HG03039 (cell line): ENCODE measurements at regions not wholly inside any gene's neighbourhood (a gene's known extent, or its start where the extent isn't known, plus 50 kb on each side); places are given as distances from the start of the nearest gene placed in this dataset.
A peak's percentile ranks its signal among the peaks of the same experiment; 100 is the strongest.
"Not testable (repeated sequence)": the region's sequence is repeated elsewhere in the genome, so short reads cannot be mapped to it uniquely, and the experiment has no call there.

Experiments used
- ATAC-seq: cut with Tn5 transposase; IDR thresholded peaks from one replicate; pipeline ENCODE4 v1.9.1; 2021; ENCODE audit warnings: mild to moderate bottlenecking, moderate library complexity; ENCODE audit not compliant: unreplicated experiment

DNA sequence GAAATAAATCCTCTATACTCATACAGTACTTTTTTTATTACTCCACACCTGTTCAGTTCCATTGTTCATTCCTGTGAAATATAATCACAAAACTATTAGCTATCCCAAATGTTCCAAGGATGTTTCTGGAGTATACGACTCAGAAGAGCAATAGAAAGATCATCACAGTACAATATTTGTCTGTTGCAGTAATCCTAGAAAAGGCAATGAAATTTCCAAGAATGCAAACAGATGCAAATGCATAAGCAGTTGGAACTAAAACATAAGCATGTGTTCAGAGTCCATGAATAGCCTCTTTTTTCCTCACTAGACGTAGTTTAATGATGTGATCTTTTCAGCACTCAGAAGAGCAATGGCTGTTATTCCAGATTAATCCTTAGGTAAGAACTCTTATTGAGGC lies 55.2 kb downstream of the RTL3 start:
- ATAC-seq: no peak

DNA sequence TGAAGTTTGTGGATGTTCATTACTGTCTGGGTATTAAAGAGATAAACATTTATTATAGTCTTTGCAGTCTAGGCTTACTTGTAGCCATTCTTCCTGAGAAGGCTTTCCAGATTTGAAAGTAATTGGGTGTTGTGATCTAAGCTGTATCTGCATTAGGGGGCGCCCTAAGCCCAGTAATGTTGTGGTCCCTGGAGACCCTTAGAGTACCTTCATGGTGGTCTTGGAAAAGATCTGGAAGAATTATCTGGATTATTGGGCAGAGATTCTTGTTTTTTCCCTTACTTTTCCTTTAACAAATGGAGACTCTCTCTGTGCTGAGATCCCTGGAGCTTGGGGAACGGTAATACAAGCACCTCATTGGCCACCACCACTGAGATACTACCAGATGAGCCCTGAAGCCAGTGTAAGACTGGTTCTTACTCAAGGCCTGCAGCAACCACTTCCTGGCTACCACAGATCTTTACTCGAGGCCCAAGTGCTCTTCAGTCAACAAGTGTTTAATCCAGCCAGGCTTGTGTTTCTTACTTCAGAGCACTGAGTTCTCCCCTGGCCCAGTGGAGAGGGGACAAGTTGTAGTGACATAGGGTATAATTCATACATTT lies 63.1 kb downstream of the RTL3 start:
- ATAC-seq: no peak

DNA sequence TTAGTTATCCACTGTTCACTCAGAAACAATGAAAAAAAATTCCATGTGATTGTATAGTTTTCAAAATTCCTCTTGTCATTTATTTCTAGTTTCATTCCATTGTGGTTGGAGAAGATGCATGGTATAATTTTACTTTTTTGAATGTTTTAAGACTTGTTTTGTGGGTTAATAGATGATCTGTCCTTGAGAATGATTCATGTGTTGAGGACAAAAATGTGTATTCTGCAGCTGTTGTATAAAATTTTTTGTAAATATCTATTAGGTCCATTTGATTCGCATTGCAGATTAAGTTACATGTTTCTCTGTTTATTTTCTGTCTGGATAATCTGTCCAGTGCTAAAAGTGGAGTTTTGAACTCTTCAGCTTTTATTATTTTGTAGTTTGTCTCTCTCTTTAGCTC lies 65.4 kb downstream of the RTL3 start:
- ATAC-seq: no peak

DNA sequence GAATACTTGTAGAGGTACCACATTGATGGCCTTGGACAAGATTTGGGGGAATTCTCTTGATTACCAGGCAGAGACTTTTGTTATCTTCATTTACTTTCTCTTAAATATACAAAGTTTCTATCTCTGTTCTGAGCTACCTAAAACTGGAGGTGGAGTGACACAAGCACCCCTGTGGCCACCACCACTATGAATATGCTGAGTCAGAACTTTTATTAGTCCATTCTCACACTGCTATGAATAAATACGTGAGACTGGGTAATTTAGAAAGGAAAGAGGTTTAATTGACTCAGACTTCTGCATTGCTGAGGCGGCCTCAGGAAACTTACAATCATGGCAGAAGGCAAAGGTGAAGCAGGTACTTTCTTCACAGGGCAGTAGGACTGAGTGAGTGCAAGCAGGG lies 67.1 kb downstream of the RTL3 start:
- no peak for ATAC-seq

DNA sequence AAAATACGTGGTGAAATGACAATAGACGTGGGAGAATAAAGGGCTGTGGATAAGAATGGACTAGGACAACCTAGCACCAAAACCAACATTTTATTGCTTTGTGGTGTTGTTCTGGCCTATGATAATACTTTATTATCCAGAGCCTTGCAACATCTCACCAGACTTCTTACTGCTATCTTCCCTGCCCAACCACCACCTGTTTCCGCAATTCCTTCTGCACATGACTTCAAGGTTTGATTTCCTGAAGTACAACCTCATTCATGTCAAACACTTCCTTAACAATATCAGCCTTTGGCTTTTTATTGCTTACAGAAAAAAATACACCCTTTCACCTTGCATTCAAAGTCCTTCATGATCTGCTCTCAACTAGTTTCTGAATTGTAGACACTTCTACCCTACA lies 84.8 kb downstream of the RTL3 start:
- ATAC-seq: no peak

DNA sequence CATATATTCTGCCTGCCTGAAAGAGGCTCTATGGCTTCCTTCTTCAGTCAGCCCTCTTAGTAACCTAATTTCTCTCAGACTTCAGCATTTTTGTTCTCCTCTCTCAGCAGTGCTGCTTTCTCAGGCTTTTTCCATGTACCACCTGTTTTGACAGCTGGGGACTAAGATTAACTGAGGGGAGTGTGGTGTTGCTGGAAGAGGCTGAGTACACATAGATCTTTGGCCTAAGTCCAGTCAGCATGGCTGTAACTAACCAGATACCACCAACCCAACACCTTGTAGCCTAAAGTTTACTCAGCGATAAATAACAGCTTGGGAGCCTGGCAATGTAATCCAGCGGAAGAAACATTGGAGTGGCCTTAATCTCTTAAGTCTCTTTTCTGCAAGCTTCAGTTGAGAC lies 85.5 kb downstream of the RTL3 start:
- ATAC-seq: no peak

DNA sequence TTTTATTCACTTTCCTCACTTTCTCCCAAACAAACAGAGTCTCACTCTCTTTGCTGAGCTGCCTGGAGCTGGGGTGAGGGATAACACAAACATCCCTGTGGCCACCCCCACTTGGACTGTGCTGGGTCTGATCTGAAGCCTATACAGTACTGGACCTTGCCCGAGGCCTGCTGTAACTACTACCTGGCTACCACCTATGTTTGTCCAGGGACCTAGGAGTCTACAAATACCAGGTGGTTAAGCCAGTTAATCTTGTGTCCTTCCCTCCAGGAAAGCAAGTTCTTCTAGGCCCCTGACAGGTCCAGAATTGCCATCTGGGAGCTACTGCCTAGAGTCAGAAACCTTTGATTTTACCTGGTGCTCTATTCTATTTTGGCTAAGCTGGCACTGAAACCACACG lies 87.3 kb downstream of the RTL3 start:
- ATAC-seq: no peak

DNA sequence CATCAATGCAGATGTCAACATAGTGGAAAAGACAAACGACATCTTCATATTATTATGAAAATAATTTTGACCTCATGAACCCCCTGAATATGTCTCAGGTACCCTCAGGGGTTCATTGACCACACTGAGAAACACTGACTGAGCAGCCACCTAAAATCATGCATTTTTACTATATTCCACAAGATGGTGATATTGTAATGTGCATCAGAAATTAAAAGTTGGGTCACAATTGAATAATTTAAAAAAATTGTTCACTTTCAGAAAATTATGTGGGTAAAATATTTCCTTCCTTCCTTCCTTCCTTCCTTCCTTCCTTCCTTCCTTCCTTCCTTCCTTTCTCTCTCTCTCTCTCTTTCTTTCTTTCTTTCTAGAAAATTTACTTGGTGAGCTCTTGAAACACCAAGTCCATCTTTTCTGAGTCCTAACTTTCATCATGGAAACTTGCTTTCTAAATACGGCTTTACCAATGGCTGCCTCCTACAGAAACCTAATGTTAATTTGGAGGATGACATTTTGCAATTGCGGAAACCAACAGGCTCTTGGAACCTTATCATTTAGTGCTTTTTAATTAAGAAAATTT lies 103.6 kb downstream of the RTL3 start:
- no peak for ATAC-seq

DNA sequence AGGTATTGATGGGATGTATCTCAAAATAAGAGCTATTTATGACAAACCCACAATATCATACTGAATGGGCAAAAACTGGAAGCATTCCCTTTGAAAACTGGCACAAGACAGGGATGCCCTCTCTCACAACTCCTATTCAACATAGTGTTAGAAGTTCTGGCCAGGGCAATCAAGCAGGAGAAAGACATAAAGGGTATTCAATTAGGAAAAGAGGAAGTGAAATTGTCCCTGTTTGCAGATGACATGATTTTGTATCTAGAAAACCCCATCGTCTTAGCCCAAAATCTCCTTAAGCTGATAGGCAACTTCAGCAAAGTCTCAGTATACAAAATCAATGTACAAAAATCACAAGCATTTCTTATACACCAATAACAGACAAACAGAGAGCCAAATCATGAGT lies 106.5 kb downstream of the RTL3 start:
- ATAC-seq: not testable (repeated sequence)

DNA sequence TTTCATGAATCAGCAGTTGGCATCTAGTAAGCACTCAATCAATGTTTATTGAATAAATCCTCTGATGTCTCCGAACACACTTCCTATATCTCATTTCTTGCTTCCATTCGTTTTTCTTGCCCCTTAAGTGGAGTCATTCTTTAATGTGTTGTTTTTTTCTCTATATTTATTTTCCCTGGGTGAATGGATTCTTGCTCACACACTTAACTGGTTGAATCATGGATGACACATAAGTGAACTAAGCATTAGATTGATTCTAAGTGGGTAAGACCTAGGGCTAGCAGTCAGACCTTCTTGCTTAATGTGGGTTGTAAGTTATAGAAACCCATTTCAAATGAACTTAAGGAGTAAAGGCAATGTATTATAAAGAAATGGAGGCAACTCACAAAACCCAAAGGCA lies 111.1 kb downstream of the RTL3 start:
- ATAC-seq: no peak

DNA sequence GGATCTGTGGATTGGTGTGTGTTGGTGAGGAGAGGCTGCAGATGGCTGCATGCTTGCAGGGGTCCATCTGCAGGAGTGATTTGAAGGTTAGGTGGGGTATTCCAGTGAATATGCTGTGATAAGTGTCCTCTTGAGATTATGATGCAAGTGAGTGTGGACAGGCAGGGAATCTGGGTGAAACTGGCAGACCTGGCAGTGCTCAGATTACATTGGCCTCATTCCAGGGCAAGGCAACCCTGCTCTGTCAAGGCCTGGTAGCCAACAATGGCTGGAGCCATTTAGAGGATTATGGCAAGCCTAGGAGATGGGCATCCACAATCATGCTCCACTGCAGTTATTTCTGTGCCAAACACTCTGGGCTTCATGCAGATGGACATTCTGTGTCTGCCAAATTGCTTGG lies 113.9 kb downstream of the RTL3 start:
- ATAC-seq: no peak

DNA sequence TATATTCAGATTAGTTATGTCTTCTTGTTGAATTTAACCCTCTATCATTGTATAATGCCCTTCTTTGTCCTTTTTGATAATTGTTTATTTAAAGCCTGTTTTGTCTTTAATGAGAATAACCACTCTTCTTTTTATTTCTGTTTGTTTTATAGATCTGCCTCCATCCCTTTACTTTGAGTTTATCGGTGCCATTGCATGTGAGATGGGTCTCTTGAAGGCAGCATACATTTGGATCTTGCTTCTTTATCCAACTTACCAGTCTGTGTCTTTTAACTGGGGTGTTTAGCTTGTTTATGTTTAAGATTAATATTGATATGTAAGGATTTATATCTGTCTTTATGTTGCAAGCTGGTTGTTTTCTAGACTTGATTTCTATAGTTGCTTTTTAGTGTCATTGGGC lies 115.8 kb downstream of the RTL3 start:
- no peak for ATAC-seq

DNA sequence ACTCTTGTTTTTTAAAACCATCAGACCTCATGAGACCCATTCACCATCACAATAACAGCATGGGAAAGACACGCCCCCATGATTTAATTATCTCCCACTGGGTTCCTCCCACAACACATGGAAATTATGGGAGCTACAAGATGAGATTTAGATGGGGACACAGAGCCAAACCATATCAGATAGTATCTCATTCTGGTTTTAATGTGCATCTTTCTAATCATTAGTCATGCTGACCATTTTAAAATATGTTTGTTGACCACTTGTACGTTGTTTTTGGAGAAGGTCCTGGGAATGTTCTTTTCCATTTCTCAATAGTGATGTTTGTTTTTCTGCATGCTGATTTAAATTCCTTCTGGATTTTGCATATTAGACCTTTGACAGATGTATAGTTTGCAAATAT lies 119.0 kb downstream of the RTL3 start:
- no peak for ATAC-seq

DNA sequence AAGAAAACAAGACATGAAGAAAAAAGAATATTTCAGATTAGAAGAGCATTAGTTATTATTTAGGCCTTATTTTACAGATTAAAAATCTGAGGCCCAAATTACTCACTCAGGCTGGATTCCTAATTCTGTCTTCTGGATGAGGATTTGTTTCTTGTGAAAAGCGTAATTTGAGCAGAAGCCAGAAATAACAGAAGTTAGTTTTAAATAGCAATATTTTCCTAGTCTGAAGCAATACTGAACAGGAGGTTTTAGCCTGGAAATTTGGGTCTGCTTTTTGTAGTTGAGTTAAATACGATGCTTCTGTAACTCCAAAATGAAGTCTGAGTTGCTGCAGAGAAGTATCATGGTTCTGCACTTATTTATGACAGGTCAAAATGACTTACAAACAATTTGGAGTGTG lies 124.9 kb downstream of the RTL3 start:
- ATAC-seq: no peak

DNA sequence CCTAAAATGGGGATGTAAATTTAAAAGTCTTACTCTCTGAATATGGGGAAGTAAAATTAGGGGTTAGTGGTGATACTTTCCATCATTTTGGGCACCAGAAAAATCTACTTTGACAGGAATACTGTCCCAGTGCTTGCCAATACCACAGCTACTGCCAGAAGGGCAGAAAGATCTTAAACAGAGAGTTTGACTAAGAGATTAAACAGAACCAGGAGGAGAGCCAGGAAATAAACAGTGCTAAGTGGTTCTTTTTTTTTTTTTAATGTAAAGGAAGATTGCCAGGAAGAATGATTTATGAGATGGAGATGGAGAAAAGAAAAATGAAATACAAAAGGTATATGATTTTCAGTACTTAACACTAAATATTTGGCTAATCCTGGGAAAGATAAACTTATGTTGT lies 126.8 kb downstream of the RTL3 start:
- no peak for ATAC-seq

DNA sequence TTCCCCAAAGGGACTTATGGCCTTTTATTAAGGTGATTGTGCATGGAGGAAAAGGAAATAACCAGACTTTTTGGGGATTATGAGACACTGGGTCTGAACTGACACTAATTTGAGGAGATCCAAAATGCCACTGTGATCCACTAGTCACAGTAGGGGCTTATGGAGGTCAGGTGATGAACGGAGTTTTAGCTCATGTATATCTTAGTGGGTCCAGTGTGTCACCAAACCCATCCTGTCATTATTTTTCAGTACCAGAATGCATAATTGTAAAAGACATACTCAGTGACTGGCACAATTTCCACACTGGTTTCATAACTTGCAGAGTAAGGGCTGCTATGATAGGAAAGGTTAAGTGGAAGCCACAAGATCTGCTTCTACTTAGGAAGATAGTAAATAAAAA lies 131.3 kb downstream of the RTL3 start:
- no peak for ATAC-seq

DNA sequence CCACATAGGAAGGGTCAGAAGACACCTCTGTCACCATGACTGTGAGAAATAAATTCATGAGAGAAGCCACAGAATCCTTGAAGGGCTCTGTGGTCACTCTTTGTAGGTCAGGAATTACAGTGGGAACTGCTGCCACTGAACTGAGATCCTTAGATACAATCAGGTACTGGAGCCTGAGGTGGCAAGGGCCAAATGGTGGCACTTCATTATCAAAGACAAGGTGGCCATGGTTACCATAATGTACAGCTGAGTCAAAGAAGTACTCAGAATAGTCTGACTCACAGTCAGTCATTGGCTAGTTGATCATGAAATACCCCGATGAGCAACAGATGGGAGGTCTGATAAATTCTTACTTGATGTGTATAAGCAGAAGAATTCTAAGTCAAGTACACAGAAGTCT lies 131.9 kb downstream of the RTL3 start:
- no peak for ATAC-seq

DNA sequence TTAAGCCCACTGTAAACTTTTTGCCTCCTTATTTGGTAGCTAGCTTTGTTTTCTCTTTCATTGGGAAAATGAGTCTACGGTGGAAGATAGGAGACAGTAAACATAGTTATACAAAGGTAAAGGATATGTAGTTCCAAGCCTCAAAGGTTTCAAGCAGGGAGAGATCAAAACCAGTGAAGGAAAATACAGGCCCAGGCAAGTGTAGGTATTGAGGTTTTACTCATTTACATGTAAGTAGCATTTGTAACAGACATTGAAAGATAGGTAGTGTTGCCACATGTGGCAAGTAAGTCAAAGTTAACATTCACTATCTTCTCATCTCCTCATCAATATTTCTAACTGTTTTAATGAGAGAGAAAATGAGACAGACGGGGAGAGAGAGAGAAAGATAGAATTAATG lies 136.5 kb downstream of the RTL3 start:
- ATAC-seq: no peak

DNA sequence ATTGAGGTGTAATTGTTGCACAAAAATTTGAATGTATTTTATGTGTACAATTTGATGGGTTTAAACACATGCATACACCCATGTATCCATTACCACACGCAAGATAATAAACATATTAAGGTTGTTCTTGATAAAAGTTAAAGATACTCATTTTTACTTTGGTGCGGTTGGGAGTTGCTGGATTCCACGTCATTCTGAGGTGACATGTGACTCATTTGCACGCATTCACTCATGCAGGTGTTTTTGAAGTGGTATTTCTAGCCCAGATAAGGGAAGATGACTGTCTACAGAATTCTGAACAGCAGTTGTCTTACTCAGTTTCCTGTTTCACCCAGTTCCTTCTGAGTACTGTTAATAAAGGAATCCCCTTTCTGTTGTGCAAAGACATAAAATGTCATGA lies 142.0 kb downstream of the RTL3 start:
- peak; percentile 92 for ATAC-seq

DNA sequence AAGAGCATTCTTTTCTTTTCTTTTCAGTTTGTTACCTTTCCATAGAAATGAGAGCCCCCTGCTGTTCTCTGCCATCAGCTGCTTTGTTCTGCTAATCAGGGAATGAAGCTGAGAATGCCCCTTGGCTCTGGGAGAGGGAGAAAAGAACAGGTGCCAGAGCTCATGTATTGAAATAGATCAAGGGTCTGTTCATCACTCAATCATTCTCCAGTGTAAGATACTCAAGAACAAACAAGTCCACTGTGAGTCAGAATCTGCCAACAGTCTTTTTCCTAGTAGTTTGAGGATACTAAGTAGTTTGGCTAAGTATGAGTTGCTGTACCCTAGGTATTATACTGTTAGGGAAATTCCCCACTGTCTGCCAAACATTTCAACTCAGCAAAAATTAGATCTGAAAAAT lies 144.3 kb downstream of the RTL3 start:
- no peak for ATAC-seq

DNA sequence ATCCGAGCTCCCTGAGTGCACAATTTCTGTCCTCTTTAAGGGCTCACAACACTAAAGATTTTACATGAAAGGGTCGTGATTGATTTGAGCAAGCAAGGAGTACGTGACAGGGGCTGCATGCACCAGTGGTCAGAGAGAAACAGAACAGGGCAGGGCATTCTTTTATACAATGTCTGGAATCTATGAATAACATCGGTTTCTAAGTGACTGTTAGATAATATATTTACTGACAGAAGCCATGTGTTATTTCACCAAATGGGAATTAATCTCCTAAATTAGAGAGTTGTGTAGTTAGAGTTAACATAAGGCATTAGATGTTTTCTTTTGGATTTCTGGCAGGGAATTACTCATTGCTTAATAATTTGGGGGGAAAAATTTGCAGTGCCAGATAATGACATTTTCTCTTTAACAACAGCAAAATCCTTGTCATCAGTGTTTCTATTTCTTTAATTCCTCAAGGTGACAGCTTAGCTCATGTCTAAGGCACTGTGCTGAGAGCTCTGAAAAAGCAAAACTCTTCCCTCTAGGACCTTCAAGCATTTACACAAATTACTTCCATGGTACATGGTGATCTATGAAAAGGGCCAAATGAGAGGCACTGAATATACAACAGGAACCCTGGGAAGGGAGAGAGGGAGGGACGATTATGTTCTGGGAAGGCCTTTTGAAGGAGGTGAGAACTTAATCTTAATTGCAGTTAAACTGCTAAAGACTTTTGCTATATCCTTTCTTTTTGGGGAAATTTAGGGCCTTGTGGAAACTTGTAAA lies 145.0 kb downstream of the RTL3 start:
- no peak for ATAC-seq

DNA sequence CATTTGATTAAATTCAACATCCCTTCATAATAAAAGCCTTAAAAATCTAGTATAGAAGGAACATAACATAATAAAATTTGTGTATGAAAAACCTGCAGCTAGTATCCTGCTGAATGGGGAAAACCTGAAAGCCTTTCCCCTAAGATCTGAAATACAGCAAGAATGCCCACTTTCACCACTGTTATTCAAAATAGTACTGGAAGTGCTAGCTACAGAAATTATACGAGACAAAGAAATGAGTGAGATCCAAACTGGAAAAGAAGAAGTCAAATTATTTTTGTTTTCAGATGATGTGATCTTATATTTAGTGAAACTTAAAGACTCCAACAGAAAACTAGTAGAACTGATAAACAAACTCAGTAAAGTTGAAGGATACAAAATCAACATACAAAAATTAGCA lies 152.9 kb downstream of the RTL3 start:
- no peak for ATAC-seq

DNA sequence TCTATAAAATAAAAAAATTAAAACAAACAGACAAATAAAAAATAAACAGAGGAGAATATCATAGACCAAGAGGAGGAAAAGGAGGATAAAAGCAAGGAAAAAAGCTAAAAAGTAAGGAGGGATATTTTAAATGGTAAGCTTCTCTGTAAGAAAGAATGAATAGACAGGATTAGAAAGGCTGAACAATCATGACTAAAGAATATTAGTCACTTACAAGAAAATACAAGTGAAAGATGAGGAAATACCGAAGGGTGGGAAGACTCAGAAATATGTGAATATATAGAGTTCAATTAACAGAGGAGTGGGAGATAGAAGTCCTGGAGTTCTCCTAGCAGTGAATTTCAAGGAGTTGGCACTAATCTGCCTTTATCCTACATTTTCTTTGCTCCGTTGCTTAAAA lies 162.6 kb downstream of the RTL3 start:
- no peak for ATAC-seq
